ENCODE measurements at regions not wholly inside any gene's neighbourhood (a gene's known extent, or its start where the extent isn't known, plus 50 kb on each side); places are given as distances from the start of the nearest gene placed in this dataset.

- H3K36me3 ChIP-seq = no peaks in the 10 kb centered on the region
- intact Hi-C loops (cut with DNase I) = no loop called here
- peaks cover 0 to 11% (median 4%) of the 10 kb centered on the region in 4 donors for H3K4me1 ChIP-seq
- WGBS = 100% methylated on average over 2 of the region's 2 CpGs
- H3K4me3 ChIP-seq = no peak overlapping the region
- H3K27ac ChIP-seq (replicated peaks in 1 of 4) = no peak overlapping the region
- no peaks in the 10 kb centered on the region for H3K27me3 ChIP-seq
- no peak for TF ChIP-seq POLR2AphosphoS5 (IDR thresholded peaks at IDR 0.05)
- TF ChIP-seq EP300 (IDR thresholded peaks at IDR 0.05) = no peak
- TF ChIP-seq CTCF (IDR thresholded peaks at IDR 0.05) = no peak
- TF ChIP-seq POLR2A (IDR thresholded peaks at IDR 0.05; ENCODE audit: low read depth) = no peak
- no peaks in the 10 kb centered on the region for H3K9me3 ChIP-seq
- DNase-seq (ENCODE audit: extremely low spot score) = peak; percentile 17
Measured at GRCh38 chr18:61980355-61980754, 87.5 kb upstream of the RNF152 start.

- Histone ChIP-seq H3K27ac (replicated peaks in 1 of 4) (no peak overlapping the region), H3K4me3 (no peak overlapping the region), H3K4me1 (peaks cover 0 to 17% (median 8%) of the 10 kb centered on the region in 4 donors), H3K9me3 (no peaks in the 10 kb centered on the region), H3K27me3 (no peaks in the 10 kb centered on the region), H3K36me3 (no peaks in the 10 kb centered on the region)
- intact Hi-C loops (cut with DNase I) = no loop called here
- 95% methylated on average over 9 of the region's 9 CpGs for WGBS
- no peak for TF ChIP-seq EP300 (IDR thresholded peaks at IDR 0.05)
- no peak for TF ChIP-seq CTCF (IDR thresholded peaks at IDR 0.05)
- TF ChIP-seq POLR2AphosphoS5 (IDR thresholded peaks at IDR 0.05) = no peak
- peak; percentile 91 for DNase-seq (ENCODE audit: extremely low spot score)
Measured at GRCh38 chr18:61975526-61976326, 82.9 kb upstream of the RNF152 start.

- no peak overlapping the region for H3K4me3 ChIP-seq
- intact Hi-C loops (cut with DNase I) = no loop called here
- TF ChIP-seq POLR2AphosphoS5 (IDR thresholded peaks at IDR 0.05) (no peak), CTCF (IDR thresholded peaks at IDR 0.05) (no peak), EP300 (IDR thresholded peaks at IDR 0.05) (no peak), POLR2A (IDR thresholded peaks at IDR 0.05; ENCODE audit: low read depth) (no peak)
- WGBS = 76% methylated on average over 6 of the region's 6 CpGs
- H3K36me3 ChIP-seq = no peaks in the 10 kb centered on the region
- peaks cover 0 to 17% (median 8%) of the 10 kb centered on the region in 4 donors for H3K4me1 ChIP-seq
- DNase-seq (ENCODE audit: extremely low spot score) = peak; percentile 10
- H3K27ac ChIP-seq (replicated peaks in 1 of 4) = no peak overlapping the region
- no peaks in the 10 kb centered on the region for H3K9me3 ChIP-seq
- no peaks in the 10 kb centered on the region for H3K27me3 ChIP-seq
Measured at GRCh38 chr18:61973273-61974115, 80.7 kb upstream of the RNF152 start.

GRCh38 chr18:61972389-61973264 is 79.8 kb upstream of the RNF152 start:
- no peaks in the 10 kb centered on the region for H3K36me3 ChIP-seq
- H3K27ac ChIP-seq (replicated peaks in 1 of 4) = no peak overlapping the region
- no peaks in the 10 kb centered on the region for H3K9me3 ChIP-seq
- no peaks in the 10 kb centered on the region for H3K27me3 ChIP-seq
- no peak overlapping the region for H3K4me3 ChIP-seq
- DNase-seq (ENCODE audit: extremely low spot score) = peak; percentile 34
- intact Hi-C loops (cut with DNase I) = no loop called here
- peaks cover 0 to 17% (median 8%) of the 10 kb centered on the region in 4 donors for H3K4me1 ChIP-seq
- TF ChIP-seq POLR2AphosphoS5 (IDR thresholded peaks at IDR 0.05) (no peak), EP300 (IDR thresholded peaks at IDR 0.05) (no peak), CTCF (IDR thresholded peaks at IDR 0.05) (no peak), POLR2A (IDR thresholded peaks at IDR 0.05; ENCODE audit: low read depth) (no peak)
- 75% methylated on average over 4 of the region's 4 CpGs for WGBS

Measured in esophagus muscularis mucosa (tissue), 4 donors.